Activated CD8-positive, alpha-beta T cell treated with anti-CD3 and anti-CD28 coated beads for 36 hours (primary cell): ENCODE measurements at regions not wholly inside any gene's neighbourhood (a gene's known extent, or its start where the extent isn't known, plus 50 kb on each side); places are given as distances from the start of the nearest gene placed in this dataset.

Experiments
- ATAC-seq: fragments of 200-7000 bp; cut with Tn5 transposase; one replicate; pipeline ENCODE4 v1.10.0; 2021; ENCODE audit warnings: mild to moderate bottlenecking, moderate library complexity
- CTCF ChIA-PET: fragments of 350-600 bp; sonication (Branson Sonifier 250); formaldehyde crosslinking; loops from one replicate; lab custom pipeline; 2021; ENCODE audit warnings: antibody characterized with exemption; lab: Charles Lee
- POLR2A ChIA-PET: fragments of 350-600 bp; sonication (Branson Sonifier 250); formaldehyde crosslinking; loops from one replicate; lab custom pipeline; 2021; ENCODE audit warnings: antibody characterized with exemption; lab: Charles Lee
- DNase-seq: peaks from one replicate; pipeline ENCODE4 v3.0.0-alpha.2; 2020
- H3K27ac Mint-ChIP-seq: one replicate; pipeline ENCODE4 v1.8.0; 2021; ENCODE audit warnings: mild to moderate bottlenecking, mixed read lengths
- H3K27me3 Mint-ChIP-seq: one replicate; pipeline ENCODE4 v1.8.0; 2021; ENCODE audit warnings: mixed read lengths
- H3K36me3 Mint-ChIP-seq: one replicate; pipeline ENCODE4 v1.8.0; 2021; ENCODE audit warnings: low read depth, mixed read lengths
- H3K4me1 Mint-ChIP-seq: one replicate; pipeline ENCODE4 v1.8.0; 2021; ENCODE audit warnings: low read depth, mixed read lengths
- H3K4me3 Mint-ChIP-seq: one replicate; pipeline ENCODE4 v1.8.0; 2021; ENCODE audit warnings: mild to moderate bottlenecking, moderate library complexity, mixed read lengths
- H3K9me3 Mint-ChIP-seq: one replicate; pipeline ENCODE4 v1.8.0; 2021; ENCODE audit warnings: mixed read lengths
- intact Hi-C: fragments of 100-400 bp; cut with micrococcal nuclease; formaldehyde crosslinking; loops from one replicate; pipeline ENCODE4 v1.10.0; 2022
- TF ChIP-seq, protein P1 (sequence below): fragments of 200-600 bp; IDR thresholded peaks from one replicate; pipeline ENCODE4 v1.8.0; 2022; ENCODE audit warnings: antibody characterized with exemption, mild to moderate bottlenecking

DNA sequence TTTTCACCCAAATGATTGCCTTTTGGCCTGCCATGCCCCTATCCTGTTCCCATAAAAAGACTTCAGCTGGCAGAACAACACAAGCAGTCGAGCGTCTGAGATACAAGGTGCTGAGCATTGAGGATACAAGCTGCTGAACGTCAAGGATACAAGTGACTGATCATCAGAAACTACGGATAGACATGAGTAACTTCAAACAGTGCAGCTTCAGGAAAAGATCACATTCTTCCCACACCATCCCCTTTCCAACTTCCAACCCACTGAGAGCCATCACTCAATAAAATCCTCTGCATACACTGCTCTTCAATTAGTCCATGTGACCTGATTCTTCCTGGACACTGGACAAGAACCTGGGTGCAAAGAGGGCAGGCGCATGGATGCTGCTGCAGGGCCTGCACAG, 1198.9 kb downstream of the ROBO2 start:
- POLR2A ChIA-PET, result no interaction called here
- Mint-ChIP-seq H3K4me3 (no peak overlapping the region), H3K27me3 (no peaks in the 10 kb centered on the region)

DNA sequence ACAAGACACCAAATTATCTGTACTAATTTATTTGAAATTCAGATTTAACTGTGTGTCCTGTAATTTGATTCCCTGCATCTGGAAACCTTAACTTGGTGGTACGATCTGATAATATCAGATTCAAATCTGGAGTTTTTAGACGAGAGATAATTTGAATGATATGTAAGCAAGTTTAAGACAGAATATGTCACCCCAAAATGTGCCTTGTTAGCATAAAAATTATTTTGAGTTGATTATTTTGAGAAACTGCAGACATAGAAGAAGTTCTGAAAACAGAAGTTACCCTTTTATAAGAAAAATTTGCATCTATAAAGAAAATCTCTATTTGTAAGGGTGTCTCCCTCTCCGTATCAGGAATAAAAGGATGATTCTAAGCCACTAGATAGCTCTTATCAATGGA, 1202.8 kb downstream of the ROBO2 start:
- CTCF ChIA-PET, result no interaction called here
- Mint-ChIP-seq H3K27ac (no peak overlapping the region), H3K36me3 (no peaks in the 10 kb centered on the region), H3K4me3 (no peak overlapping the region), H3K27me3 (no peaks in the 10 kb centered on the region), H3K4me1 (no peaks in the 10 kb centered on the region), H3K9me3 (peaks cover 16% of the 10 kb centered on the region)
- no peak for DNase-seq
- intact Hi-C loops, result no loop called here
- ATAC-seq, result no peak
- POLR2A ChIA-PET, result no interaction called here
- TF ChIP-seq, protein P1, sequence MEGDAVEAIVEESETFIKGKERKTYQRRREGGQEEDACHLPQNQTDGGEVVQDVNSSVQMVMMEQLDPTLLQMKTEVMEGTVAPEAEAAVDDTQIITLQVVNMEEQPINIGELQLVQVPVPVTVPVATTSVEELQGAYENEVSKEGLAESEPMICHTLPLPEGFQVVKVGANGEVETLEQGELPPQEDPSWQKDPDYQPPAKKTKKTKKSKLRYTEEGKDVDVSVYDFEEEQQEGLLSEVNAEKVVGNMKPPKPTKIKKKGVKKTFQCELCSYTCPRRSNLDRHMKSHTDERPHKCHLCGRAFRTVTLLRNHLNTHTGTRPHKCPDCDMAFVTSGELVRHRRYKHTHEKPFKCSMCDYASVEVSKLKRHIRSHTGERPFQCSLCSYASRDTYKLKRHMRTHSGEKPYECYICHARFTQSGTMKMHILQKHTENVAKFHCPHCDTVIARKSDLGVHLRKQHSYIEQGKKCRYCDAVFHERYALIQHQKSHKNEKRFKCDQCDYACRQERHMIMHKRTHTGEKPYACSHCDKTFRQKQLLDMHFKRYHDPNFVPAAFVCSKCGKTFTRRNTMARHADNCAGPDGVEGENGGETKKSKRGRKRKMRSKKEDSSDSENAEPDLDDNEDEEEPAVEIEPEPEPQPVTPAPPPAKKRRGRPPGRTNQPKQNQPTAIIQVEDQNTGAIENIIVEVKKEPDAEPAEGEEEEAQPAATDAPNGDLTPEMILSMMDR, result no peak

More for the DNA sequence above, 1198.9 kb downstream of the ROBO2 start:
- Mint-ChIP-seq H3K9me3 (peaks cover 14% of the 10 kb centered on the region), H3K36me3 (no peaks in the 10 kb centered on the region), H3K4me1 (no peaks in the 10 kb centered on the region), H3K27ac (no peak overlapping the region)
- CTCF ChIA-PET, result no interaction called here
- no peak for DNase-seq
- TF ChIP-seq, protein P1, result no peak
- no peak for ATAC-seq
- intact Hi-C loops, result no loop called here

DNA sequence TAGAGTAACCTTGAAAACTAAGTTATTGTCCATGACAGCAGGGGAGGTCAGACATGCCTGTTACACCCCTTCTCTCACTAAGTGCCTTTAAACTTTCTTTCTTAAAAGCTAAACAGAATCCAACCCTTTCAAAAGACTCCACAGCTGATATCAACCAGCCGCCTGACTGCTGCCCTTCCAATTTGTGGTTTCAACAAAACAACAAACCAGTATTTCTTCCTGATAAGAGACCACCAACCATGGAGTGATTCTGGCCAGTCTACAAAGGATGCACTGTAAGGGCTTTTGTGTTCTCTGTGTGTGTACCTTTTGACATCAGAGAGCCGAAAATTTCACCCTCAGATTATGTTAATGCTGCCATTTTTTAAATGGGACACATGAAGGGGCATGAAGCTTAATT, 1204.2 kb downstream of the ROBO2 start:
- Mint-ChIP-seq H3K9me3 (peaks cover 16% of the 10 kb centered on the region), H3K4me1 (no peaks in the 10 kb centered on the region), H3K4me3 (no peak overlapping the region), H3K36me3 (no peaks in the 10 kb centered on the region), H3K27ac (no peak overlapping the region), H3K27me3 (no peaks in the 10 kb centered on the region)
- POLR2A ChIA-PET, result no interaction called here
- CTCF ChIA-PET, result no interaction called here
- no peak for DNase-seq
- TF ChIP-seq, protein P1, result no peak
- intact Hi-C loops, result no loop called here
- ATAC-seq, result no peak

DNA sequence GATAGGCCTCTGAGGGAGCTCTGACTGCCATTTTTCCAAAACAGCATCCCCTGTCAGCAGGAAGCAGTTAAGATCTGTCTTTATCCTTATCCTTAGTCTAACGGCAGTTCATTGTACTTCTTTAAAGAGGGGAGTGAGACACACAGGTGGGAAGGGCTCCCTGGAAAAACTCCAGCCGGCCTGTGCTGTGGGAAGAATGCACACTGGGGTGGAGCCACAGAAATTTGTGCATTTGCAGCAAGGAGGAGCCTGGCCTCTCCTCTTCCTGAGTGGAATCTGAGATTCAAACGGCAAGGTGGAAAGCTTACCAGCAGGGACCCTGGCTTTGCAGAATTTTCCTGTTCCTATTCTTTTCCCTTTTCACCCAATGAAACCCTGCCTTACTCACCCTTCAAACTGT, 1209.4 kb downstream of the ROBO2 start:
- intact Hi-C loops, result no loop called here
- POLR2A ChIA-PET, result no interaction called here
- no peak for ATAC-seq
- Mint-ChIP-seq H3K36me3 (no peaks in the 10 kb centered on the region), H3K4me1 (no peaks in the 10 kb centered on the region), H3K27me3 (no peaks in the 10 kb centered on the region), H3K27ac (no peak overlapping the region), H3K4me3 (no peak overlapping the region), H3K9me3 (peaks cover 8% of the 10 kb centered on the region)
- no peak for DNase-seq
- TF ChIP-seq, protein P1, result no peak
- CTCF ChIA-PET, result no interaction called here

DNA sequence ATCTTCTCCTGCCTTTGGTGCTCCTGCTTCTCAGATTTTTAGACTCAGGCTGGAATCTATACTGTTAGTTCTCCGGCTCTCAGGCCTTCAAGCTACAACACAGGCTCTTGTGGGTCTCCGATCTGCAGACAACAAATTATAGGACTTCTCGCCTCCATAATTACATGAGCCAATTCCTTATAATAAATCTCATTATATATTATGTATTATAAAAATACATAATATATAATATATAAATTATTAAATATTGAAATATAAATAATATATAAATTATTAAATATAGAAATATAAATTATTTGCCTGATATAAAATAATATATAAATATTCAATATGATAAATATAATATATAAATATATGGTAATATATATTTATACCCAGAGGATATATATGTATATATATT, 1214.0 kb downstream of the ROBO2 start:
- H3K27ac Mint-ChIP-seq, result no peak overlapping the region
- H3K9me3 Mint-ChIP-seq, result peaks cover 3% of the 10 kb centered on the region
- no peak for ATAC-seq
- no peaks in the 10 kb centered on the region for H3K36me3 Mint-ChIP-seq
- no peaks in the 10 kb centered on the region for H3K27me3 Mint-ChIP-seq
- H3K4me3 Mint-ChIP-seq, result no peak overlapping the region
- ChIA-PET CTCF (no interaction called here), POLR2A (no interaction called here)
- intact Hi-C loops, result no loop called here
- TF ChIP-seq, protein P1, result no peak
- DNase-seq, result no peak
- H3K4me1 Mint-ChIP-seq, result no peaks in the 10 kb centered on the region
